AG10803 (cell line): ENCODE measurements at regions not wholly inside any gene's neighbourhood (a gene's known extent, or its start where the extent isn't known, plus 50 kb on each side); places are given as distances from the start of the nearest gene placed in this dataset.
"Not testable (repeated sequence)": the region's sequence is repeated elsewhere in the genome, so short reads cannot be mapped to it uniquely, and the experiment has no call there.

ENCODE experiments used
- DNase-seq: peaks from one replicate; pipeline ENCODE4 v3.0.0; 2010; ENCODE audit warnings: low read depth
- H3K4me3 ChIP-seq: 2 replicates; pipeline ENCODE4 v1.5.1; 2011; ENCODE audit warnings: mild to moderate bottlenecking, low read length, control low read depth
- TF ChIP-seq, protein P1 (sequence below): conservative IDR thresholded peaks from 2 replicates; pipeline ENCODE4 v1.5.1; 2011; ENCODE audit warnings: mild to moderate bottlenecking, low read length, control low read depth, inconsistent platforms

GRCh38 chr9:761793-762560 lies 79.5 kb upstream of the DMRT1 start:
- TF ChIP-seq, protein P1, sequence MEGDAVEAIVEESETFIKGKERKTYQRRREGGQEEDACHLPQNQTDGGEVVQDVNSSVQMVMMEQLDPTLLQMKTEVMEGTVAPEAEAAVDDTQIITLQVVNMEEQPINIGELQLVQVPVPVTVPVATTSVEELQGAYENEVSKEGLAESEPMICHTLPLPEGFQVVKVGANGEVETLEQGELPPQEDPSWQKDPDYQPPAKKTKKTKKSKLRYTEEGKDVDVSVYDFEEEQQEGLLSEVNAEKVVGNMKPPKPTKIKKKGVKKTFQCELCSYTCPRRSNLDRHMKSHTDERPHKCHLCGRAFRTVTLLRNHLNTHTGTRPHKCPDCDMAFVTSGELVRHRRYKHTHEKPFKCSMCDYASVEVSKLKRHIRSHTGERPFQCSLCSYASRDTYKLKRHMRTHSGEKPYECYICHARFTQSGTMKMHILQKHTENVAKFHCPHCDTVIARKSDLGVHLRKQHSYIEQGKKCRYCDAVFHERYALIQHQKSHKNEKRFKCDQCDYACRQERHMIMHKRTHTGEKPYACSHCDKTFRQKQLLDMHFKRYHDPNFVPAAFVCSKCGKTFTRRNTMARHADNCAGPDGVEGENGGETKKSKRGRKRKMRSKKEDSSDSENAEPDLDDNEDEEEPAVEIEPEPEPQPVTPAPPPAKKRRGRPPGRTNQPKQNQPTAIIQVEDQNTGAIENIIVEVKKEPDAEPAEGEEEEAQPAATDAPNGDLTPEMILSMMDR = no peak
- H3K4me3 ChIP-seq = no peak overlapping the region
- DNase-seq = no peak

DNA sequence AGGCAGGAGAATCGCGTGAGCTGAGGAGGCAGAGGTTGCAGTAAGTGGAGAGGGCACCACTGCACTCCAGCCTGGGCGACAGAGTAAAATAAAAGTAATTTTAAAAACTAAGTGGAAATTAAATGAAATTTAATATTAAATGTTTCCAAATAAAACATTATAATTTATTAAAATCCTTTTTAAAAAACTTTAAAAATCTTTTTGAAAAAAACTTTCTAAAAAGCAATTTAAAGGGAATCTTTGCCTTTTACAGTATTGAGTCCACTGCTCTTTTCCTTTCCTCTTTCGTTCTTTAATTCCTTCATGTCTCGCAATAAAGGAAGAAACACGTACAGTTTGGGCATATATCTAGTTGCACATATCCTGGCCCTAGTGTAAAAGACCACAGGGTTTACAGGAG lies 77.8 kb upstream of the DMRT1 start:
- TF ChIP-seq, protein P1 = no peak
- no peak for DNase-seq
- peak overlapping the region; percentile 31 for H3K4me3 ChIP-seq

- TF ChIP-seq, protein P1 = peak; percentile 97
- H3K4me3 ChIP-seq = peak overlapping the region; percentile 31; the same call in 1 of the 2 replicates
- peak; percentile 82 for DNase-seq
Observed at GRCh38 chr9:764105-764524, 77.4 kb upstream of the DMRT1 start.

- TF ChIP-seq, protein P1 = no peak
- DNase-seq = no peak
- no peak overlapping the region for H3K4me3 ChIP-seq
Observed at GRCh38 chr9:764986-765385, 76.5 kb upstream of the DMRT1 start.

- not testable (repeated sequence) for DNase-seq, H3K4me3 ChIP-seq
Observed at GRCh38 chr9:767061-767561, 74.4 kb upstream of the DMRT1 start.

DNA sequence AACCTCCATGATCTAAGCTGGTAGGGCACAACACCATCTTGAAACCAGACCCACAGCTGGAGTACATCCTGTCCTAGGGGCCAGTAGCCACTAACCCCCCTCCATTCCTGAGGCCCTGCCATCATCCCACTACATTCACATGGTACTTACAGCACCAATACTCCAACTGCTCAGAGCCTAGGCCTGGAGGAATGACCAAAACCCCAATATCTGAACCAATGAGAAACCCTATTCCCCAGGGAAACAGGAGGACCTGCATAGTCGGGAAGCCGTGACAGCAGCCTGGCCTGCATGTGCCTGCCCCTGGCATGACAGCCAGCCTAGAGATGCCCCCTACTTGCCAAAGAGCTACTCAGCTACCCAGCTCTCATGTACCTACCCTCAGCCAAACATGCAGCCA lies 65.4 kb upstream of the DMRT1 start:
- TF ChIP-seq, protein P1 = no peak
- DNase-seq = no peak

GRCh38 chr9:777978-778377 lies 63.5 kb upstream of the DMRT1 start:
- no peak for DNase-seq
- TF ChIP-seq, protein P1 = no peak
- no peak overlapping the region for H3K4me3 ChIP-seq

More for the DNA sequence above, 65.4 kb upstream of the DMRT1 start:
- no peak overlapping the region for H3K4me3 ChIP-seq
